Cardiac muscle cell (in vitro differentiated cells and primary cell): ENCODE measurements at regions not wholly inside any gene's neighbourhood (a gene's known extent, or its start where the extent isn't known, plus 50 kb on each side); places are given as distances from the start of the nearest gene placed in this dataset.

Source experiments
- DNase-seq, 2 donors: peaks; one replicate each; pipeline versions ENCODE4 v3.0.0 to v3.0.0-alpha.2; 2010 to 2017; ENCODE audit warnings: low read depth in 1 of 2, low spot score in 1 of 2
- H3K27ac ChIP-seq: fragments of 200-600 bp; sonication (generic); 2 replicates; pipeline ENCODE4 v1.5.1; 2016
- H3K27me3 ChIP-seq: fragments of 200-600 bp; sonication (generic); 2 replicates; pipeline ENCODE4 v1.6.0; 2016; ENCODE audit warnings: control low read depth
- H3K36me3 ChIP-seq: fragments of 200-600 bp; sonication (generic); 2 replicates; pipeline ENCODE4 v1.5.1; 2016; ENCODE audit warnings: control low read depth
- H3K4me1 ChIP-seq: fragments of 200-600 bp; sonication (generic); 2 replicates; pipeline ENCODE4 v1.8.1; 2017; ENCODE audit warnings: low read depth, mild to moderate bottlenecking, mixed run types
- H3K4me3 ChIP-seq: fragments of 200-600 bp; sonication (generic); 2 replicates; pipeline ENCODE4 v1.5.1; 2016; ENCODE audit warnings: mild to moderate bottlenecking
- H3K9me3 ChIP-seq: fragments of 200-600 bp; sonication (generic); 2 replicates; pipeline ENCODE4 v1.5.1; 2017; ENCODE audit warnings: low read depth, mild to moderate bottlenecking, control low read depth
- CTCF ChIP-seq: IDR thresholded peaks from 2 replicates; pipeline ENCODE4 v1.5.1; 2012; ENCODE audit warnings: low read depth, mild to moderate bottlenecking, low read length

- Histone ChIP-seq H3K4me1 (peaks cover 4% of the 10 kb centered on the region), H3K9me3 (no peaks in the 10 kb centered on the region), H3K36me3 (no peaks in the 10 kb centered on the region), H3K27ac (no peak overlapping the region), H3K4me3 (no peak overlapping the region), H3K27me3 (no peaks in the 10 kb centered on the region)
- peak in 1 of 2 donors; percentile 18 for DNase-seq
- no peak for TF ChIP-seq CTCF
These were observed 81.9 kb upstream of the PDHA2 start for GRCh38 chr4:95758001-95758400.

GRCh38 chr4:95754667-95755066, 85.2 kb upstream of the PDHA2 start:
- Histone ChIP-seq H3K4me3 (no peak overlapping the region), H3K9me3 (no peaks in the 10 kb centered on the region), H3K27ac (no peak overlapping the region), H3K27me3 (no peaks in the 10 kb centered on the region), H3K36me3 (no peaks in the 10 kb centered on the region), H3K4me1 (no peaks in the 10 kb centered on the region)
- no peak for TF ChIP-seq CTCF
- no peak for DNase-seq

- Histone ChIP-seq H3K27ac (no peak overlapping the region), H3K4me3 (no peak overlapping the region), H3K9me3 (no peaks in the 10 kb centered on the region), H3K4me1 (no peaks in the 10 kb centered on the region), H3K36me3 (no peaks in the 10 kb centered on the region), H3K27me3 (no peaks in the 10 kb centered on the region)
- TF ChIP-seq CTCF = no peak
- no peak for DNase-seq
These were observed 90.7 kb upstream of the PDHA2 start for GRCh38 chr4:95749204-95749603.

GRCh38 chr4:95742872-95743271, 97.0 kb upstream of the PDHA2 start:
- no peaks in the 10 kb centered on the region for H3K9me3 ChIP-seq
- TF ChIP-seq CTCF = no peak
- no peaks in the 10 kb centered on the region for H3K4me1 ChIP-seq
- no peaks in the 10 kb centered on the region for H3K27me3 ChIP-seq
- no peak overlapping the region for H3K4me3 ChIP-seq
- DNase-seq = peak in 1 of 2 donors; percentile 50
- H3K36me3 ChIP-seq = no peaks in the 10 kb centered on the region
- no peak overlapping the region for H3K27ac ChIP-seq

- Histone ChIP-seq H3K9me3 (no peaks in the 10 kb centered on the region), H3K27ac (no peak overlapping the region), H3K4me1 (no peaks in the 10 kb centered on the region), H3K27me3 (no peaks in the 10 kb centered on the region), H3K36me3 (no peaks in the 10 kb centered on the region), H3K4me3 (no peak overlapping the region)
- no peak for TF ChIP-seq CTCF
- DNase-seq = no peak
These were observed 97.7 kb upstream of the PDHA2 start for GRCh38 chr4:95742179-95742578.

- no peak for TF ChIP-seq CTCF
- Histone ChIP-seq H3K4me1 (no peaks in the 10 kb centered on the region), H3K9me3 (no peaks in the 10 kb centered on the region), H3K27ac (no peak overlapping the region), H3K27me3 (no peaks in the 10 kb centered on the region), H3K36me3 (no peaks in the 10 kb centered on the region), H3K4me3 (no peak overlapping the region)
- peak in 1 of 2 donors; percentile 33 for DNase-seq
These were observed 107.8 kb upstream of the PDHA2 start for GRCh38 chr4:95732061-95732460.
